IPS DF 4.7 (cell line): ENCODE measurements at regions not wholly inside any gene's neighbourhood (a gene's known extent, or its start where the extent isn't known, plus 50 kb on each side); places are given as distances from the start of the nearest gene placed in this dataset.

Source experiments
- DNase-seq: peaks from one replicate; pipeline ENCODE4 v3.0.0-alpha.2; 2013; ENCODE audit warnings: low spot score; ENCODE audit errors: extremely low read depth

DNA sequence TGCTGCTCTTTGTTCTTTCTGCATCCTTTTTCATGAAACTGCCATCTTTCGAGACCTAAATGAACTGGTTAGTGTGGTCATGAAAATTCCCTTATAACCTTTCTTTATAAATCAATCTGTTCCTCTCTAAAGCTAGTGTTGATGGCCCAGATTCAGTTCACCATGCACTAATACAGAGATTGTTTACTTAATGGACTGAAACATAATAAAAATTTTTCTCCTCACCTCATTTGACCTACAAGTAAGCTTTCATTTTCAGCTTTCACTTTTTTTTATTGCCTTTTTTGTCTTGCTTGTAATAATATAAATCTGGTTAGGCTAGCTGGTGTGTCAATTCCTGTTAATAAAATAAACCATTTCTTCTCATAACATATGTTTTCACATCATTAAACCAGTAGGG, 183.8 kb downstream of the CCDC59 start:
- no peak for DNase-seq

DNA sequence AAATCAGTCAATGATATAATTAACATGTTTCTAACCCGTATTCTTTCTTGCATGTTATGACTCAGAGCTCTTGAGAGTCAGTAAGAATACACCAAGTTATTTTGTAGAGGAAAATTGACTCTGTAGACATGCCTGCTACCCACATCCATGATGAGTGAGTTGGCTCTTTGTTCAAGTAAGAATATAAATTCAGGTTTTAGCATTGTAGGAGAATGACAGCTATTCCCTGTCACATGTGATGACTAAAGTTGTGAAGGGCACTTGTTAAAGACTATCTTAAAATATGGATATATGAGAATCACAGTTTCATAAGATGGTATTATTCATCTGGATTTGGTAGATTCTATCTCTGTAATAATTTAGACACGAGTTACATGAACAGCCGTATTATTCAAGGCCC, 209.1 kb downstream of the CCDC59 start:
- DNase-seq = no peak

DNA sequence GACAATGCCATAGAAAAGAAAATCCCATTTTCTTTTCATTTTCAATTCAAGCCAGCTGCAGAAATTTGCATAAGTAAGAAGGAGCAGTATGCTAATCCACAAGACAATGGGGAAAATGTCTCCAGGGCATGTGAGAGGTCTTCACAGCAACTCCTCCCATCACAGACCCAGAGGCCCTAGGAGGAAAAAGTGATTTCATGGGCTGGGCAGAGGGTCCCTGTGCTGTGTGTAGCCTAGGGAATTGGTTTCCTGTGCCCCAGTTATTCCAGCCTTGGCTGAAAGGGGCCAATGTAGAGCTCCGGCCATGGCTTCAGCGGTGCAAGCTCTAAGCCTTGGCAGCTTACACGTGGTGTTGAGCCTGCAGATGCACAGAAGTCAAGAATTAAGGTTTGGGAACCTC, 211.4 kb downstream of the CCDC59 start:
- no peak for DNase-seq

DNA sequence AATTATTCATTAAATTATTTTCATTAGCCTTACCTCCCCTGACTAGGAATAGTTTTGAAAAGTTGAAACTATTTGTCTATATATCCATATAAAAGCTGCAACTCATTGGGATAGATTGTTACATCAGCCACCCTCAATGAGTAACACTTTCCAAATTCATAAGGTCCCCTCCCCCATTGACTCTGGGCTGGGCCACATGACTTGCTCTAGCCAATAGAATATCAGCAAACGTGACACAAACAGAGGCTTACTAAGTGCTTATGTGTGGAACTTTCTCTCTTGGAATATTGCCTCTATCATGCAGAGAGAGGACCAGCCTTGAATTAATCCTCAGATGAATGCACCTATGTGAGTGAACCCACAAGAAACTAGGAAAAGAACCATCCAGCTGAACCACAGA, 213.7 kb downstream of the CCDC59 start:
- no peak for DNase-seq

DNA sequence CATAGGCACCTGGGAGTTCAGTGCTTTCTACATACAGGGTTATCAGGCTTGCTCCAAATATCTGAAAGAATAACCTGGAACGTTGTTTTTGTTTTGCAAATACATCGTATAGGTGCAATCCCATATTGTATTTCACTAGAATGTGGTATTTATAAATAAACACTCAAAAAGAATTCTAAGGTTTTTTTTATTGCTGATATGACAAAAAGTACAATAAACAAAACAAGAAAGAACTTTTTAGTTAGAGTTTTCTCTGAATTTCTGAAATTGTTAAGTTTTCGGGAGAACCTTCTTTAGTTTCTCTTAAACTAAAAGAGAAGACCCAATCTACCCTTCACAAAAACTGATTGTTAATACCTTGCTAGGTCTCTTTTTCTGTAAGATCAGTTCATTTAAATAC, 225.8 kb downstream of the CCDC59 start:
- DNase-seq = no peak

DNA sequence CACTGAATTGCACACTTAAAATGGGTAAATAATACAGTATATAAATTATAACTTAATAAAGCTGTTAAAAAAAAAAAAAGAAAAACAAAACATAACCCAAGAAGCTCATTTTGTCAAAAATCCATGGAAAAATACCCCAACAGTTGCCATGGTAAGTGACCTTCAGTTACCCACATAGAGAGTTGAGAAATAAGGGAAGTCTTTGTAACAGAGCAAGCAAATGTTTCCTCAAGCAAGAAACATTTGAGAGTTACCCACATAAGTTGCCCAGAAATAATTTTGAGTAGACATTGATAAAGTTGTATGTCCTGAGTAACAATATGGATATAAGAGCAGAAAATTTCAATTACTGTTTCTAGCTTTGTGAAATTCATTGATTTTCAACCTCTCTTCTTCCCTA, 227.4 kb downstream of the CCDC59 start:
- DNase-seq = no peak

DNA sequence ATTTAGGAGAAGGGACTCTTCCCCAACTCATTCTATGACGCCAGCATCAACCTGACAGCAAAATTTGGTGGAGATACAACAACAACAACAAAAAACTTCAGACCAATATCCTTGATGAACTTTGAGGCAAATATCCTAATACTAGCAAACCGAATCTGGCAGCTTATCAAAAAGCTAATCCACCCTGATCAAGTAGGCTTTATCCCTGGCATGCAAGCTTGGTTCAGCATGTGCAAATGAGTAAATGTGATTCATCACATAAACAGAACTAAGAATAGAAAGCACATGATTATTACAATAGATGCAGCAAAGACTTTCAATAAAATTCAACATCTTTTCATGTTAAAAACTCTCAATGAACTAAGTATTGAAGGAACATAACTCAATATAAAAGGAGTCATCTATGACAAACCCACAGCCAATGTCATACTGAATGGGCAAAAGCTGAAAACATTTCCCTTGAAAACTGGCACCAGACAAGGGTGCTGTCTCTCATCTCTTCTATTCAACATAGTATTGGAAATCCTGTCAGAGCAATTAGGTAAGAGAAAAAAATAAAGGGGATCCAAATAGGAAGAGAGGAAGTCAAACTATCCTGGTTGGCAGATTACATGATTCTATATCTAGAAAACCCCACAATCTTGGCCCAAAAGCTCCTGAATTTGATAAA, 233.3 kb downstream of the CCDC59 start:
- DNase-seq = no peak

DNA sequence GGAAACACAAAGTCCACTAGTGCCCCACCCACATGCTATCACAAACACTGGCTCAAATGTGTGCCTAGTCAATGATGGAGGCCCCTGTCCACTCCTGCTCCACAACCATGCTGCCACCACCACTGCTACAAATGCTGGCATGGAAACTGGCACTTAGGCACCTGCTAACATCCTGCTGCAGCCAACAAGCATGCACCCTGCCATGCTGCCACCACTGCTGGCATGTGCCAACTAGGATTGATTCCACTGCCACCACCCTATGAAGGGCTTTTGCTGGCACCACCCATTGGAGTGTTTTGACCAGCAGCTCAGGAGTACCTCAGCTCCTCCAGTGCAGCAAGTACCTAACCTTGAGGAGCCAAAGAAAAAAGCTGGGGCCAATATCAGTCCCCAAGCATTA, 236.6 kb downstream of the CCDC59 start:
- DNase-seq = no peak

DNA sequence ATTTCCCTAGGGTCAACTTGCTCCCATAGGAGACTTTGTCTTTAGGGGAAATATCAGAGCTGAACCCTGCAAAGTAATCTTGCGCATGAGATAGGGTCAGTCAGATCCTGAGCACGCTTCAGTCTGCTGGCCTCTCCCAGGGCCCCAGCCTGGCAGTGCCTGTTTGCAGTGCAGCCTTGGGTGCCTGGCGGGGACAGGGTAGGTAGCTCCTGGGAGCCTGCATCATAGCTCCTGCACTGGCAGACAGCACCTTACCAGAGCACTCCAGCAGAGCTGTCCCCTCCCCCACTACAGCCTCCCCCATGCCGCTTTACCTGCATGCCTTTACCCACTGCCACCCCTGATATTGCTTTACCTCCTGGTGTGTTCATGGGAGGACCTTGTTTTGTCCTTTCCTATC, 237.3 kb downstream of the CCDC59 start:
- no peak for DNase-seq

DNA sequence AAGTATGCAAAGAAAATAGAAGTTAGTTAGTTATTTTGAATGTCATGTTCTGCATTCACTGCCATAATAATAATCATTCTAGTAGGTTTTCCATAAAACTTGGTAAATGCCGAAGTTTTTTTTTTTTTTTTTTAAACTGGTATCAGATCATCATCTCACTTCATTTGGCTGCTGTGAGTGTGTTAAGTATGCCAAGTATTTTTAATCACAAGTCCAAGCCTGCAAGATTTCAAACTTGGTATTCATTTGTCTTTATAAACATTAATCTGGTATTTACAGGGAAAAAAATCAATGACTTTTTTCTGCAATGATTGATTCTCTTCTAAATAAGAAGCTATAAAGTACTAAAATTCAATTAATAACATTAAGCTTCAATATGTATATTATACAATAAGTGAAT, 248.9 kb downstream of the CCDC59 start:
- DNase-seq = no peak

DNA sequence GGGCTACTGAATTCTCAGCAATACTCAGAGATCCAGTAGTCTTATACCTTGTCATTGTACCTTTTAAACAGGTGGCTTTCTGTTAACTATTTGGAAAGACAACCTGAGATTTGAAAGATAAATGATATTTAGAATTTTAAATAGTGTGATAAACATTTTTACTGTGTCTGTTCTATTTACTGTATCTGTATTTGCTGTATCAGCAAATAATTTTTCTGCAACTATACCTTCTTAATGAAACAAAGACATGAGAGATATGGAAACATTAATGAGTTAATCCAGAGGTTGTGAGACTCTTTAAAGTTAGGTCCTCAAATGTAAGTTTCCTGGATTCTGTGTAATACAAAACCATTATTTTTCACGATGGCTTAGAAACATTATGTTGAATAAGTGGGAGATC, 249.6 kb downstream of the CCDC59 start:
- DNase-seq = no peak

DNA sequence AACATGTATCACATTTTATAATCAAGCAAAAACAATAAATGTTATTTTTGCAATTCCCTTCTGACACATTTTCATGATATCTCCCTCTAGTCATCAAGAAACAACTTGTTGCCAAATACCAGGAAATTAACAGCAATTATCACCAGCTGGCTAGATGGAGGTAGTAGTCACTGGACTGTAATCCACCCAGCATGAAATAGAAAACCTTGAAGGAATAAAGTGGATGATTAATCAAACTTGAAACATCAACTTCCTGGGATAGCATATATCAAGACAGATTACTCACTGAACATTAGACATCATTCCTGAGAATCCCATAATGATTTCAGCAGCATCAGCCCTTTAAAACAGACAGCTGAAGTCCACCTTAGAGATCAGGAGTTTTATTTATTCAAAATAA, 259.0 kb downstream of the CCDC59 start:
- DNase-seq = no peak

DNA sequence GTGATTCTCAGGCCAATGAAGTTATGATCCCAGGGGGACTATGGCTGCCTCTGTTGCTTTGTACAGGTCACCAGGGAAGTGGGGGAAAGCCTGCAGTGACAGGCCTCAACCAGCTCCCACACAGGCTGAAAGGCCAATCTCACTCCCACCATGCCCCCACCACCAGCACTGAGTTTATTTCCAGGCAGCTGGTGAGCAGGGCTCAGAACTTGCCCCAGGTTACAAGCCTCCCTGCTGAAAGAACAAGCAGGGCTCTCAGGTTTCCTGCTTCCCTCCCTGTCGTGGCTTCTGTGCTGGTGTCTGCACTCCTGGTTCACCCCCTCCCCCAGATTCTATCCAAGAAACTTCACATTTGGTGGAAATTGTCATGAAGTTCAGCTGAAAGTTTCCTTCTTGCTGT, 260.3 kb downstream of the CCDC59 start:
- DNase-seq = no peak

DNA sequence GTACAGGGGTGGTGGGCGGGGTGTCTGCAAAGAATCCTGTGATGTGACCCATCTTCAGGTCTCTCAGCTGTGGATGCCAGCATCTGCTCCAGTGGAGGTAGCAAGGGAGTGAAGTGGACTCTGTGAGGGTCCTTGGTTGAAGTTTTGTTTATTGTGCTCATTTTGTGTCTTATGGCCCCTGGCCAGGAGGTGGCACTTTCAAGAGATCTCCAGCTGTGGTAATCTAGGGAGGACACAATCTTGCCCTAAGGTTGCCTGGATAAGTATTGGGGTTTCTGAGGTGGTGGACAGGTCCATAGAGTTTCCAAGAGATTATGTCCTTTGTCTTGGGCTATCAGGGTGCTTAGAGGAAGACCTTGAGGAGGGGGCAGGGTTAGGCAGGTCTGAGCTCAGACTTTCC, 260.7 kb downstream of the CCDC59 start:
- DNase-seq = no peak

DNA sequence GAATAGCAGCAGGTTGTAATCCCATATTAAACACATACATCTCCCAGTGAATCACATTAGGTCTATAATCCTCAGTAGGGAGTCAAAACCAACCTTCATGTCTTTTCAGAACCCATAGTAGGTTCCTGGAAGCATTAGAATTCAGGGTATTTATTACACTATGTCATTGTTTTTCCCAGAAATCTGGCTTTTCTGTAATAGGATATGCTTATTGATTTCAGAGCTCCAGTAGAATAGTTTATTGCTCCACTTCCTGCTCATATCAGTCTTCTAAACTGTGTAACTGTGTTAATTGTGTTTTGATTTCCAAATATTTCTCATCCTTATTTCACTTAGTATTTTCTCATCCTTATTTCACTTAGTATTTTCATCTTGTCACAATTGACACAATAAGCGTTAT, 268.0 kb downstream of the CCDC59 start:
- no peak for DNase-seq

DNA sequence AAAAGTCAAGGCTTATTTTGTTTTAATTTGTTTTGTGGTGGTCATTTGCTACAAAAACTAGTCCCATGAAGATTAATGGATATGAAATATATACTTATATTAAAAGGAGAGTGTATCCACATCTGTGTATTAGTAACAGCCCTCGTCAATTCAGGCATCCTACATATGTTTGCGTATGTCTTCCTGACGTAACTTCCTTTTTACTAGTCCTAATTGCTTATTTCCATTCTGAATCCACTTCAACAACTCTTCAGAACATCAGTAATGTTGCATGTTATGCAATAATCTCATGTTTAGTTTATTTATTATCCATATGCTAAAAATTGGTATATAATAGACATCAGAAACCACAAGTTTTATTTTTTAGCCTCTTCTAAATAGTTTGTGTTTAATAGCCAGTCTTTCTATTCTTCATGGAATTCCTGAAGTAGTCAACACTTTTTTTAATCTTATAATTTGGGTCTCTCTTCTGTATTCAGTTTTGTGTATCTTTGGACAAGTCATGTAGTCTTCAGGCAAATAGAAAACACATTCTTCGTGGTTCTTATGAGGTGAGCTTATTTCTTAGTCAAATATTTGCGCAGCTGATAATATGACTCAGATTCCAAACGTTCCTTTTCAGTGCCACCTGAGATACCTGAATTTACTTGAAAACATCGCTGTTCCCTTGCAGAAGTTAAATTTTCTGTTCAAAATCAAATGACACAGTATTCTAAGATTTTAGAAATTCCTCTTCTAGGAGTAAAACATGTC, 268.6 kb downstream of the CCDC59 start:
- DNase-seq = no peak

DNA sequence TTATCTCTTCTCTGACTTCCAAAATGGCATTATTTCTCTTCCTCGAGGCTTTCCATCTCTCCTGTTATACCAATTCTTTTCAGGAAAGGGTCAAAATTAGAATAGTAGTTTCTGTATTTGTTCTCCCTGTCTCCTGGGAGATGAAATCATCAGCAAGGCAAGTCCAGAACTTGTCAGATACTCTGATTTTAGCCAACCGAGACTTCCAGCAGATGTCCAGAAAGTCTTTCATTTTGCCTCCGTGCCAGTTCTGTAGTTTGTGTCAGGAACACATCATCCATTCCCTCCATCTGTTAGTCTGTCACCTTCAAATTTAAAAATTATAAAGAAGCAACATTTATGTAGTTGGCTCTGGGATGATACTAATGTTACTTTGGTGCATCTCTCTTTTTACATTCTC, 275.7 kb downstream of the CCDC59 start:
- DNase-seq = no peak

DNA sequence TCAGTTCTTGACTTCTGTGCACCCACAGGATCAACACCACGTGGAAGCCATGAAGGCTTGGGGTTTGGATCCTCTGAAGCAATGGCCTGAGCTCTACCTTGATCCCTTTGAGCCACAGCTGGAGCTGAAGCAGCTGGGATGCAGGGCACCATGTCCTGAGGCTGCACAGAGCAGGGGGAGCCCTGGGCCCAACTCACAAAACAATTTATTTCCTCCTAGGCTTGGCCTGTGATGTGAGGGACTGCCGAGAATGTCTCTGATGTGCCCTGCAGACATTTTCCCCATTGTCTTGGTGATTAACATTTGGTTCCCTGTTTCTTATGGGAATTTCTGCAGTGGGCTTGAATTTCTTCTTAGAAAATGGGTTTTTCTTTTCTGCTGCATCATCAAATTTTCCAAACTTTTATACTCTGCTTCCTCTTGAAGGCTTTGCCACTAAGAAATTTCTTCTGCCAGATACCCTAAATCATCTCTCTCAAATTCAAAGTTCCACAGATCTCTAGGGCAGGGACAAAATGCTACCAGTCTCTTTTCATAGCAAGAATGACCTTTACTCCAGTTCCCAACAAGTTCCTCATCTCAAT, 288.2 kb downstream of the CCDC59 start:
- no peak for DNase-seq

DNA sequence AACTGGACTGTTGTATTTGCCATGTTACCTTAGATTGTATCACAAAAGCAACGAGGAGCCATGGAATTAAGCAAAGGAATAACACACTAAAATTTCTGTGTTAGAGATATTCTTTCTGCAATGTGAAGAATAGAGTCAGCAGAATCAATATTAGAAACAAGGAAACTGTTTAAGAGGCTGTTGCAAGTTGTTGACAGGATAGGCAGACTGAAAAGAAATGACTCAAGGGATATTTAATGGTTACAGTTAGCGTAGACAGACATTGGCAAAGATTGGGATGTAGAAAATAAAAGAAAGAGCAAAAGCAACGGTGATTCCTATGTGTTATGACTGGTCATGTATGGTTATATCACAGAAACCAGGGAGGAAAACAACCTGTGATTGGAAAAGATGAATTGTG, 299.0 kb upstream of the PPFIA2 start:
- DNase-seq = no peak

DNA sequence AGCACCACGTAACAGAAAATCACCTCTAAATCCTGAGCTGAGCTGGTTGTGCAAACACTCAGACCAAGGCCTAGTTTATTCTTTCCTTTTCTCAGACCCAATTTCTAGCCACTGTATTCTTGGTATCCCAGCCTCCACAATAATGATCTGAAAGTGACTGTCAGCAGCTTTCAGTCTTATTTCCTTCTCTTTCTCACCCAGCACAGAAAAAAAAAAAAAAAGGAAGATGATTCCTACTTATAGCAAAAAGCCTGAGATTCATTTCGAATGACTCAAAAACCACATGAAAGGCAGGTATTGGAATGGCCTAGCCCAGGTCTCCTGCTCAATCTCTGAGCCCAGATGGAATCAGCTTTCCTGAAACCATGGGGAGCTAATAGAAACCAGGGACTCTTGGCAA, 298.6 kb upstream of the PPFIA2 start:
- no peak for DNase-seq

DNA sequence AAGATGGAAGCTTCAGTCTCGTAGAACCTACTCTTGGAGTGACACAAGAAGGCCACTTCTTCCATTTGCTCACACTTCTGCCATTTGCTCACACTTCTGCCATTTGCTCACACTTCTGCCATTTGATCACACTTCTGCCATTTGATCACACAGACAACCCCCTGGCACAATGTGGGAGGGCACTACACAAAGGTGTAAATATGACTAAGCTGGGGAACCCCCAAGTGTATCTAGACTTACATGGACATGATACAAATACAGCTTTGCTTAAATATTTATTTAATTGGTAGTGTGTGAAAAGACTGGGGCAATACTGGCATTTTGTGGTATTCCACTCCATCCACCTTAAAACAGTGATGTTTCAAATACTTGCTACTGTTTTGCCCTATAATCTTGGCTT, 296.2 kb upstream of the PPFIA2 start:
- no peak for DNase-seq

DNA sequence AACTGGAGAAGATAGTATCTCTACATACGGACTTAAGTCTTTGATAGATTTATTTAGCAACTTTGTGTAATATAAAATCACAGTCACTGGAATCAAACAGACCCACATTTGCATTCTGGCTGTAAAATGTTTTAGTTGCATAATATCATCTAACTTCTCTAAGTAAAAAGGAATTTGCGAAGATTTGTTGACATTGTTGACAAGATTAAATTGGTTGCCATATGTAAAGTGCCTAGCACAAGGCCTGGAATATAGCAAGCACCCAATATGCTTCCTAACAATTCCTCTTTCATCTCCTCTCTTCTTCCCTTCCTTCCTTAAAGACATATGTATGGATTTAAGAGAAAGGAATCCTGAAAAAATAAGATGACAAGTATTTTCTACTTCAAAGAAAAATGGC, 295.4 kb upstream of the PPFIA2 start:
- DNase-seq = no peak

DNA sequence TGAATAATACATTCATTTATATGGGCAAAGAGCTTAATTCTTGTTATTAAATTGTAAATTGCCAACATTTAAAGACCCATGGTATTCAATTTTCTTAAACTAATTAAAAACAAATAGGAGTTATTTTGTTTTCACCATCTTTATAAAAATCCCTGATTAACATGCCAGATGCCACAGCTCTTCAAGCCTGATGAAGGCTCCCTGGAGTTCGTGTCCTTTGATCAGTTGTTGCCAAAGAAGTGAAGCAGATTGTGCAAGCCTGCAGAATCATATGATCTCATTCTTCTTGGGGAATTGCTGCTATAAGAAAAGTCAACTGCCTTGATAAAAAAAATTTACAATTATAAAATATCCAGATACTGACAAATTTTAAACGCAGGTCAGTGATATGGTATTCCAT, 288.3 kb upstream of the PPFIA2 start:
- DNase-seq = no peak
